HG02840 (cell line): ENCODE measurements at regions not wholly inside any gene's neighbourhood (a gene's known extent, or its start where the extent isn't known, plus 50 kb on each side); places are given as distances from the start of the nearest gene placed in this dataset.

Experiments
- ATAC-seq: cut with Tn5 transposase; IDR thresholded peaks from one replicate; pipeline ENCODE4 v1.9.1; 2021; ENCODE audit warnings: mild to moderate bottlenecking, moderate library complexity, moderate number of reproducible peaks; ENCODE audit not compliant: unreplicated experiment, low FRiP score

- no peak for ATAC-seq
These were observed 542.4 kb downstream of the SQOR start for GRCh38 chr15:46177219-46177618.

DNA sequence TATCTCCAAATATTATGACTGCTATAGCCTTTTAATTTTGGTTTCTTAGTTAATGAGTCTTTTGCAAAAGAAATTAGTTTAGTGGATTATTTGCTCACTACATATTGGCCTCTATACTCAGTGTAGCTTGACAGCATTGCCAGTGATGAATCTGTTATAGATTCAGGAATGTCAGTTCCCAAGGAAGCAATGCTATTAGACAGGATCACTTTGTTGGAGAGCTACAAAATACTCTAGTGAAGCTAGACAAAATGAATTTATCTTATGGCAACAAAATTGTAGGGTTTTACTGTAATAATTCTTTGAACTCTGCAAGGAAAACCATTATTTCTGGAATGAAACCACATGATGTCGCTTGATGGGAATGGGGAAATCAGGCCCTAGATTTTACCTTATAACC, 543.3 kb downstream of the SQOR start:
- ATAC-seq: no peak

- no peak for ATAC-seq
These were observed 572.5 kb downstream of the SQOR start for GRCh38 chr15:46207341-46207740.

DNA sequence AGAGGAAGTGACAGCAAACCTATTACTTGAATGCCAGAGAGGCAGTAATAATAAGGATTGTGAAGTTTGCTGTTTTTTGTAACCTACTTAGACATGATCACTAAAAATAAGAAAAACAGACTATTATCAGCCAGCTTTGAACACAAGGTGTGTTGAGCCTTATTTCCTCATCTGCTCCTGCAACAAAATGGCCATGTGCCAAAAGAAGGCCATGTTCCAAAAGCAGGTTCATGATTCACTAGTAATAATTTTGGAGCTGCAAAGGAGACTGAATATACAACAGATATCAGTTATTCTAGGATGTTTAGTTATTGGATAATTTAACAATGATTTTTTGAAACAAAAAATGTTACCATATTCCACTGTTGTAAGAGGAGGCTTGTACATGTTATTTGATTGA, 578.7 kb downstream of the SQOR start:
- ATAC-seq: no peak

- ATAC-seq: no peak
These were observed 588.0 kb downstream of the SQOR start for GRCh38 chr15:46222826-46223225.

- ATAC-seq: no peak
These were observed 594.4 kb downstream of the SQOR start for GRCh38 chr15:46229263-46229662.

- ATAC-seq: no peak
These were observed 597.0 kb downstream of the SQOR start for GRCh38 chr15:46231786-46232185.

- no peak for ATAC-seq
These were observed 597.6 kb downstream of the SQOR start for GRCh38 chr15:46232471-46232870.

DNA sequence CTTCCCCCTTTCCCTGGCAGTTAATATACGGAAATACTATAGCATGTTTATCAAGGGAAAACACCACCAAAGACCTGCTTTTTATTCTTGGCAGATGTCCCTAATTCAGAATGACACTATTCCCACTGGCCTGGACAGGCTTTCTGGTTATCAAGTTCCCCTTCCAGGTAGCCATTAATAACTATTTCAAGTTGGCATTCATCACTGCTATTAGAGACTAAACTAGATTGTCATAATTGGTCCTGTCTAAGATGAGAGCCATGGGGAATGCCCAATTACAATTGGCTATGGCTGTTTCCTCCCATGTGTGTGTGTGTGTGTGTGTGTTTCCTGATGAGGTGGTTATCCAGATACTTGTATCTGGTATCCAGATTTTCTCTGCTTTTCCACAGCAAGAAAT, 608.1 kb downstream of the SQOR start:
- ATAC-seq: no peak

GRCh38 chr15:46251903-46252302, 617.1 kb downstream of the SQOR start:
- ATAC-seq: no peak

DNA sequence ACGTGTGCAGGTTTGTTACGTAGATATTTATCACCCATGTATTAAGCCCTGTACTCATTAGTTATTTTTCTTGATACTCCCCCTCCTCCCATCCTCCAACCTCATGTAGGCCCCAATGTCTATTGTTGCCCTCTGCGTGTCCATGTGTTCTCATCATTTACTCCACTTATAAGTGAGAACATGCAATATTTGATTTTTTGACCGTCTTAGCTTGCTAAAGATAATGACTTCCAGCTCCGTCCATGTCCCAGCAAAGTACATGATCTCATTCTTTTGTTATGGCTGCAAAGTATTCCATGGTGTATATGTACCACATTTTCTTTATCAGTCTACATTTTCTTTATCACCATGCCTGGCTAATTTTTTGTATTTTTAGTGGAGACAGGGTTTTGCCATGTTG, 623.2 kb downstream of the SQOR start:
- ATAC-seq: no peak

- ATAC-seq: no peak
These were observed 626.1 kb downstream of the SQOR start for GRCh38 chr15:46260937-46261336.

DNA sequence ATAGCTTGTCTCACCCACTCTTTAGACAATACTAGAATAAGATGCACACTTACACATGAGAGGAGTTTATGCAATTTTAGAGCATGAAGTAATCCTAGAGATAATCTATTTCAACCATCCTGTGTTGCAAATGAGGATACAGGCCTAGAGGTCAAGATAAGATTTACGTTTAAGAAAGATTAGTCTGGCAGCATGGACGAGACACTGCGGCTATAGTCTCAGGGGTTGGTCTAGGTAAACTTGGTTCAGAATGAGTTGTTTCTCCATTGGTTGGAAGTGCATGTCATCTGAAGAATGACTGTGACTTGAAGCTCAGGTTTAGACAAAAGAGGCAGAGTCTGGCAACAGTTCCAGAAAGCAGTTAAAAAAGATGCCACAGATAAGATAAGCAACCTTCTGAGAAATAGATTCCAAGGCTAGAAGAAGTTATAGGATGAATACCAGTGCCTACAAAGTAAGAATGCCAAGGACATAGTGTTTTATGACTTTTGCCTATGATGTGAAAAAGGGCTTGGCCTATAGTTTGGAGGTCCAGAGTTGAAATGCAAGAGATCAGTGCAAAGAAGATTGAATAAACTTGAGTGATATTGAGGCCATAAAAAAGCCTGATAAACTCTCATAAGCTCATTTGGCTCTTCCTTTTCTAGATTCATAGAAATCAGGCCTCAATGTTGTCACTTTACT, 631.0 kb downstream of the SQOR start:
- no peak for ATAC-seq

GRCh38 chr15:46266661-46267060, 631.8 kb downstream of the SQOR start:
- ATAC-seq: no peak

DNA sequence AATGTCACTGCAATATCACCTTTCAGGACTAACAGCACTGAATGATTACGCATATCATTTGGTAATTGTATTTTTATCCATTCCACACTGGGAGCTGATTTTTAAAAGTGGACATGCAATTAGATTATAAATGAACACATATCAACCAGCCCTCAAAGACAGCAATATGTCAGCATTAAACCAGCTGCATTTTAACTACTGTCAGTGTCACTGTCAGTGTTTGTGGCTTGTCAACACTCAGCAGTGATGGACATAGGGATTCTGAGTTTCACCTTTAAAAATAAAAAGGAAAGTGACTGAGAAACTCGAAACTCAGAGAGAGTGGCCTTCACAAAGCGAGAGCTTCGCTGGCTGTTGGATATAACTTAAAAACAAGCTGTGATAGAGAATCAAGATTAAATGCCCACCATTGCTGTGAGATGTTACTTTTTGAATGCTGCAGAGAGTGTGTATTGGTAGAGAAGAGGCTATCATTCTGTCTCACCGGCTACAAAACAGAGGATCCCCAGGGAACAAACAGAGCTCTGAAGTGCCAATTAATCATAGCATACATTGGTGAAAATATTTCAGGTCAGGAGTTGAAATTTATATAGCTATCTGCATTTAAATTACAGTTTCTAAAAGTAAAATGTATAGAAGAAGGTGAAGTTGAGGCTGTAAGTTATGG, 635.8 kb downstream of the SQOR start:
- no peak for ATAC-seq

- no peak for ATAC-seq
These were observed 640.9 kb downstream of the SQOR start for GRCh38 chr15:46275701-46276100.

- no peak for ATAC-seq
These were observed 642.6 kb downstream of the SQOR start for GRCh38 chr15:46277451-46277850.

- no peak for ATAC-seq
These were observed 643.2 kb downstream of the SQOR start for GRCh38 chr15:46278062-46278461.

DNA sequence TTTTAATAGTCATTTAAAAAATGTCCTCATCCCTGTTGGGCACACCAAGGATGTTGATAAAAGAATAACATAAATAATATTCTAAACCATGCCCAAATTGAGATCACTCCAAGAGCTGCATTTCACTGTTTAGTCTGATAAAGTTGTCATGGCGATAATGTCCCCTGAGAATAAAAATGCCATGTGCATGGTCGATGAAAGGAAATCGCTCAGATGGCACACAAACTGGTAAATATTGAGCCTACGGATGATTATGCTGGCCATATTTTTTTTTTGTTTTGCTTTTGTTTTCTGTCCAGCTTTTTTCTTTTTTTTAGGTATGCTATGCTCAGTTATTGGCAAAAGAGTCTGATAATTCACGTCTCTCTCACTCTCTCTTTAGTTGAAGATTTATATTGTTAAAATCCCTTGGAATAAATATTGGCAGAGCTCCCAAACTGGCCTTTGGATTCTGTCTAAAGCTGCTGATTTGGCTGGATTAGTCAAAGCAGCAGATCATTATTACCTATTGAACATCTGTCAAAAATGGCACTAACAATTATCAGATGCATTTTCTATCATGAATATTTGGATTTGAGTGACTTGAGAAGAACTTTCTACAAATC, 643.8 kb downstream of the SQOR start:
- ATAC-seq: no peak

GRCh38 chr15:46280762-46281542, 646.1 kb downstream of the SQOR start:
- ATAC-seq: no peak

GRCh38 chr15:46293550-46293949, 658.7 kb downstream of the SQOR start:
- ATAC-seq: no peak
